Activated naive CD4-positive, alpha-beta T cell treated with anti-CD3 and anti-CD28 coated beads, Interleukin-2, amount 10 ng/mL, durations not matched to agents 7 days and 5 days (primary cell): ENCODE measurements at regions not wholly inside any gene's neighbourhood (a gene's known extent, or its start where the extent isn't known, plus 50 kb on each side); places are given as distances from the start of the nearest gene placed in this dataset.
A peak's percentile ranks its signal among the peaks of the same experiment; 100 is the strongest.
"Not testable (repeated sequence)": the region's sequence is repeated elsewhere in the genome, so short reads cannot be mapped to it uniquely, and the experiment has no call there.

Experiments
- CTCF ChIA-PET: fragments of 350-600 bp; sonication (Branson Sonifier 250); formaldehyde crosslinking; loops from one replicate; lab custom pipeline; 2021; ENCODE audit warnings: antibody characterized with exemption; lab: Charles Lee
- DNase-seq: peaks from one replicate; pipeline ENCODE4 v3.0.0-alpha.2; 2020
- H3K27ac Mint-ChIP-seq: one replicate; pipeline ENCODE4 v1.8.0; 2021; ENCODE audit warnings: mild to moderate bottlenecking, moderate library complexity, mixed read lengths
- H3K27me3 Mint-ChIP-seq: one replicate; pipeline ENCODE4 v1.8.0; 2021; ENCODE audit warnings: mild to moderate bottlenecking, mixed read lengths
- H3K36me3 Mint-ChIP-seq: one replicate; pipeline ENCODE4 v1.8.0; 2021; ENCODE audit warnings: mixed read lengths
- H3K4me1 Mint-ChIP-seq: one replicate; pipeline ENCODE4 v1.8.0; 2021; ENCODE audit warnings: mixed read lengths
- H3K4me3 Mint-ChIP-seq: one replicate; pipeline ENCODE4 v1.8.0; 2021; ENCODE audit warnings: mild to moderate bottlenecking, moderate library complexity, mixed read lengths
- H3K9me3 Mint-ChIP-seq: one replicate; pipeline ENCODE4 v1.8.0; 2021; ENCODE audit warnings: mixed read lengths

GRCh38 chr7:12028508-12028907 lies 182.6 kb upstream of the TMEM106B start:
- H3K27ac Mint-ChIP-seq: no peak overlapping the region
- no peaks in the 10 kb centered on the region for H3K27me3 Mint-ChIP-seq
- no peaks in the 10 kb centered on the region for H3K36me3 Mint-ChIP-seq
- H3K9me3 Mint-ChIP-seq: no peaks in the 10 kb centered on the region
- DNase-seq: no peak
- no peak overlapping the region for H3K4me3 Mint-ChIP-seq
- CTCF ChIA-PET: no interaction called here
- H3K4me1 Mint-ChIP-seq: no peaks in the 10 kb centered on the region

- CTCF ChIA-PET: no interaction called here
- DNase-seq: no peak
These were observed 181.0 kb upstream of the TMEM106B start for GRCh38 chr7:12030116-12030515.

GRCh38 chr7:12031186-12031585 lies 179.9 kb upstream of the TMEM106B start:
- CTCF ChIA-PET: no interaction called here
- H3K4me3 Mint-ChIP-seq: no peak overlapping the region
- H3K9me3 Mint-ChIP-seq: no peaks in the 10 kb centered on the region
- no peak for DNase-seq
- no peaks in the 10 kb centered on the region for H3K4me1 Mint-ChIP-seq
- no peak overlapping the region for H3K27ac Mint-ChIP-seq
- H3K36me3 Mint-ChIP-seq: no peaks in the 10 kb centered on the region
- H3K27me3 Mint-ChIP-seq: no peaks in the 10 kb centered on the region

More at GRCh38 chr7:12030116-12030515, 181.0 kb upstream of the TMEM106B start:
- H3K27me3 Mint-ChIP-seq: no peaks in the 10 kb centered on the region
- no peaks in the 10 kb centered on the region for H3K36me3 Mint-ChIP-seq
- H3K27ac Mint-ChIP-seq: no peak overlapping the region
- H3K4me1 Mint-ChIP-seq: no peaks in the 10 kb centered on the region
- no peak overlapping the region for H3K4me3 Mint-ChIP-seq
- H3K9me3 Mint-ChIP-seq: no peaks in the 10 kb centered on the region

GRCh38 chr7:12031638-12032037 lies 179.5 kb upstream of the TMEM106B start:
- H3K4me1 Mint-ChIP-seq: no peaks in the 10 kb centered on the region
- H3K36me3 Mint-ChIP-seq: no peaks in the 10 kb centered on the region
- no peak overlapping the region for H3K4me3 Mint-ChIP-seq
- H3K9me3 Mint-ChIP-seq: no peaks in the 10 kb centered on the region
- no peaks in the 10 kb centered on the region for H3K27me3 Mint-ChIP-seq
- H3K27ac Mint-ChIP-seq: no peak overlapping the region
- CTCF ChIA-PET: no interaction called here
- DNase-seq: no peak

- DNase-seq: no peak
- Mint-ChIP-seq H3K4me1 (no peaks in the 10 kb centered on the region), H3K9me3 (no peaks in the 10 kb centered on the region), H3K27me3 (no peaks in the 10 kb centered on the region), H3K36me3 (no peaks in the 10 kb centered on the region), H3K4me3 (no peak overlapping the region), H3K27ac (no peak overlapping the region)
- CTCF ChIA-PET: no interaction called here
These were observed 178.9 kb upstream of the TMEM106B start for GRCh38 chr7:12032146-12032545.

GRCh38 chr7:12043457-12043856 lies 167.6 kb upstream of the TMEM106B start:
- DNase-seq, CTCF ChIA-PET, H3K4me3 Mint-ChIP-seq: not testable (repeated sequence)

GRCh38 chr7:12052211-12052610 lies 158.9 kb upstream of the TMEM106B start:
- Mint-ChIP-seq H3K9me3 (peaks cover 5% of the 10 kb centered on the region), H3K4me1 (no peaks in the 10 kb centered on the region), H3K4me3 (no peak overlapping the region), H3K27ac (no peak overlapping the region), H3K36me3 (no peaks in the 10 kb centered on the region), H3K27me3 (no peaks in the 10 kb centered on the region)
- no peak for DNase-seq
- CTCF ChIA-PET: no interaction called here

More at GRCh38 chr7:12043457-12043856, 167.6 kb upstream of the TMEM106B start:
- H3K4me1 Mint-ChIP-seq, H3K27me3 Mint-ChIP-seq, H3K27ac Mint-ChIP-seq, H3K36me3 Mint-ChIP-seq, H3K9me3 Mint-ChIP-seq: not testable (repeated sequence)

GRCh38 chr7:12053561-12053960 lies 157.5 kb upstream of the TMEM106B start:
- no peak overlapping the region for H3K4me3 Mint-ChIP-seq
- no peak for DNase-seq
- no peaks in the 10 kb centered on the region for H3K27me3 Mint-ChIP-seq
- no peak overlapping the region for H3K27ac Mint-ChIP-seq
- H3K4me1 Mint-ChIP-seq: no peaks in the 10 kb centered on the region
- CTCF ChIA-PET: interaction anchor here (0.8 kb wide), 1 partner anchor 8 kb away, joined by 3 read pairs; no protein-coding TSS in a partner anchor
- H3K9me3 Mint-ChIP-seq: peaks cover 8% of the 10 kb centered on the region
- no peaks in the 10 kb centered on the region for H3K36me3 Mint-ChIP-seq

- H3K4me1 Mint-ChIP-seq: no peaks in the 10 kb centered on the region
- H3K27ac Mint-ChIP-seq: no peak overlapping the region
- no peak for DNase-seq
- CTCF ChIA-PET: no interaction called here
- H3K9me3 Mint-ChIP-seq: peaks cover 8% of the 10 kb centered on the region
- no peak overlapping the region for H3K4me3 Mint-ChIP-seq
- no peaks in the 10 kb centered on the region for H3K36me3 Mint-ChIP-seq
- H3K27me3 Mint-ChIP-seq: no peaks in the 10 kb centered on the region
These were observed 156.3 kb upstream of the TMEM106B start for GRCh38 chr7:12054830-12055229.

GRCh38 chr7:12056381-12056780 lies 154.7 kb upstream of the TMEM106B start:
- Mint-ChIP-seq H3K36me3 (no peaks in the 10 kb centered on the region), H3K4me1 (no peaks in the 10 kb centered on the region), H3K9me3 (peaks cover 8% of the 10 kb centered on the region), H3K27ac (no peak overlapping the region), H3K4me3 (no peak overlapping the region), H3K27me3 (no peaks in the 10 kb centered on the region)
- CTCF ChIA-PET: interaction anchor here (0.9 to 1.1 kb wide), 2 partner anchors 9 to 266 kb away, joined by 3 to 4 read pairs; no protein-coding TSS in a partner anchor
- DNase-seq: no peak

- peaks cover 8% of the 10 kb centered on the region for H3K9me3 Mint-ChIP-seq
- CTCF ChIA-PET: interaction anchor here (1.1 kb wide), 1 partner anchor 8 kb away, joined by 4 read pairs; no protein-coding TSS in a partner anchor
- H3K27me3 Mint-ChIP-seq: no peaks in the 10 kb centered on the region
- no peaks in the 10 kb centered on the region for H3K4me1 Mint-ChIP-seq
- H3K4me3 Mint-ChIP-seq: no peak overlapping the region
- no peak overlapping the region for H3K27ac Mint-ChIP-seq
- no peak for DNase-seq
- no peaks in the 10 kb centered on the region for H3K36me3 Mint-ChIP-seq
These were observed 154.1 kb upstream of the TMEM106B start for GRCh38 chr7:12056977-12057376.

GRCh38 chr7:12062062-12062461 lies 149.0 kb upstream of the TMEM106B start:
- peak; percentile 23 for DNase-seq
- H3K4me1 Mint-ChIP-seq: no peaks in the 10 kb centered on the region
- CTCF ChIA-PET: interaction anchor here (0.9 kb wide), 1 partner anchor 9 kb away, joined by 3 read pairs; no protein-coding TSS in a partner anchor
- no peaks in the 10 kb centered on the region for H3K36me3 Mint-ChIP-seq
- no peaks in the 10 kb centered on the region for H3K27me3 Mint-ChIP-seq
- peaks cover 3% of the 10 kb centered on the region for H3K9me3 Mint-ChIP-seq
- H3K27ac Mint-ChIP-seq: no peak overlapping the region
- H3K4me3 Mint-ChIP-seq: no peak overlapping the region

- Mint-ChIP-seq H3K4me3 (no peak overlapping the region), H3K27me3 (no peaks in the 10 kb centered on the region), H3K36me3 (no peaks in the 10 kb centered on the region), H3K27ac (no peak overlapping the region), H3K4me1 (no peaks in the 10 kb centered on the region), H3K9me3 (no peaks in the 10 kb centered on the region)
- no peak for DNase-seq
- CTCF ChIA-PET: interaction anchor here (1.1 to 5.9 kb wide), 3 partner anchors 228 to 425 kb away, joined by 3 to 32 read pairs (median 3); no protein-coding TSS in a partner anchor
These were observed 146.4 kb upstream of the TMEM106B start for GRCh38 chr7:12064586-12065127.

- CTCF ChIA-PET: interaction anchor here (1.1 to 5.9 kb wide), 5 partner anchors 227 to 425 kb away, joined by 3 to 32 read pairs (median 4); no protein-coding TSS in a partner anchor
- no peaks in the 10 kb centered on the region for H3K4me1 Mint-ChIP-seq
These were observed 145.1 kb upstream of the TMEM106B start for GRCh38 chr7:12066004-12066403.

GRCh38 chr7:12066521-12066920 lies 144.6 kb upstream of the TMEM106B start:
- Mint-ChIP-seq H3K4me1 (no peaks in the 10 kb centered on the region), H3K9me3 (no peaks in the 10 kb centered on the region), H3K27ac (no peak overlapping the region), H3K36me3 (no peaks in the 10 kb centered on the region), H3K27me3 (no peaks in the 10 kb centered on the region), H3K4me3 (no peak overlapping the region)
- CTCF ChIA-PET: interaction anchor here (1.3 to 5.9 kb wide), 4 partner anchors 227 to 425 kb away, joined by 3 to 32 read pairs (median 5); no protein-coding TSS in a partner anchor
- no peak for DNase-seq

More at GRCh38 chr7:12066004-12066403, 145.1 kb upstream of the TMEM106B start:
- Mint-ChIP-seq H3K9me3 (no peaks in the 10 kb centered on the region), H3K27me3 (no peaks in the 10 kb centered on the region), H3K27ac (no peak overlapping the region), H3K4me3 (no peak overlapping the region), H3K36me3 (no peaks in the 10 kb centered on the region)
- DNase-seq: no peak
